GM12878 (cell line): ENCODE measurements at regions not wholly inside any gene's neighbourhood (a gene's known extent, or its start where the extent isn't known, plus 50 kb on each side); places are given as distances from the start of the nearest gene placed in this dataset.

Experiments
- ATAC-seq: fragments of 200-7000 bp; cut with Tn5 transposase; 3 replicates; pipeline ENCODE4 v1.9.1; 2020; ENCODE audit warnings: mild to moderate bottlenecking, moderate library complexity
- BruUV-seq: library from RNA; stranded (reverse); fragments of 400-500 nt; replicated peaks from 2 replicates; lab custom pipeline; 2021; lab: Mats Ljungman, UMichigan
- CTCF ChIA-PET: fragments of 300-600 bp; sonication (Branson Sonifier 250); formaldehyde crosslinking; extraction: SDS; loops from one replicate; lab custom pipeline; 2021; ENCODE audit warnings: inconsistent platforms; lab: Yijun Ruan, JAX
- POLR2A ChIA-PET: fragments of 350-600 bp; formaldehyde crosslinking; extraction: SDS; loops from one replicate; lab custom pipeline; 2021; ENCODE audit warnings: inconsistent platforms; lab: Charles Lee
- RAD21 ChIA-PET: fragments of 300-600 bp; sonication (Branson Sonifier 250); formaldehyde crosslinking; loops from one replicate; lab custom pipeline; 2023; ENCODE audit warnings: antibody characterized with exemption; ENCODE audit not compliant: unreplicated experiment; lab: Charles Lee
- SMC1A ChIA-PET: fragments of 300-600 bp; sonication (Branson Sonifier 250); formaldehyde crosslinking; loops from one replicate; lab custom pipeline; 2023; ENCODE audit not compliant: unreplicated experiment, uncharacterized antibody; lab: Charles Lee
- DNase-seq: peaks from one replicate; pipeline ENCODE4 v3.0.0-alpha.2; 2011; ENCODE audit warnings: low read depth, low spot score
- FAIRE-seq: peaks from 3 replicates; lab custom pipeline; 2011; peaks lifted over from hg19 to GRCh38; lab: Jason Lieb, UNC
- H2AFZ ChIP-seq: 2 replicates; pipeline ENCODE4 v1.6.0; 2011; ENCODE audit warnings: low read depth, low read length, control low read depth; ENCODE audit not compliant: control insufficient read depth
- H3K27ac ChIP-seq: 2 replicates; pipeline ENCODE4 v1.5.1; 2011; ENCODE audit warnings: control low read depth; ENCODE audit not compliant: control insufficient read depth, insufficient read depth
- H3K27me3 ChIP-seq, 2 experiments: replicated peaks in 1 of 2; 2 replicates each; pipeline versions ENCODE4 v1.6.0 to v1.6.1; 2011; ENCODE audit warnings: low read length in 1 of 2; ENCODE audit not compliant: control insufficient read depth in 2 of 2, insufficient read depth in 2 of 2
- H3K36me3 ChIP-seq, 2 experiments: 2 replicates each; pipeline ENCODE4 v1.5.1; 2011; ENCODE audit warnings: low read length in 1 of 2; ENCODE audit not compliant: control insufficient read depth in 2 of 2, insufficient read depth in 2 of 2
- H3K4me1 ChIP-seq: 2 replicates; pipeline ENCODE4 v1.6.1; 2011; ENCODE audit warnings: mild to moderate bottlenecking, low read length, moderate library complexity, mixed read lengths; ENCODE audit not compliant: control insufficient read depth, insufficient read depth
- H3K4me2 ChIP-seq: 2 replicates; pipeline ENCODE4 v1.6.0; 2011; ENCODE audit warnings: control low read depth; ENCODE audit not compliant: control insufficient read depth, insufficient read depth
- H3K4me3 ChIP-seq: fragments of 200-600 bp; sonication (generic); 2 replicates; pipeline ENCODE4 v1.5.1; 2016
- H3K79me2 ChIP-seq: 2 replicates; pipeline ENCODE4 v1.6.0; 2011; ENCODE audit warnings: low read length; ENCODE audit not compliant: control insufficient read depth, insufficient read depth
- H3K9ac ChIP-seq: 2 replicates; pipeline ENCODE4 v1.8.0; 2011; ENCODE audit warnings: low read length, control low read depth, mixed read lengths; ENCODE audit not compliant: control insufficient read depth, insufficient read depth
- H3K9me3 ChIP-seq: replicated peaks from 3 replicates; pipeline ENCODE4 v1.5.1; 2011; ENCODE audit warnings: mild to moderate bottlenecking, low read length; ENCODE audit not compliant: control insufficient read depth, insufficient read depth
- H4K20me1 ChIP-seq: 2 replicates; pipeline ENCODE4 v1.6.0; 2011; ENCODE audit not compliant: control insufficient read depth, insufficient read depth
- CHD1 ChIP-seq: IDR thresholded peaks from 2 replicates; pipeline ENCODE4 v1.6.1; 2012; ENCODE audit warnings: low read depth, low read length, improper control_type of control experiment
- CUX1 ChIP-seq: IDR thresholded peaks from 2 replicates; pipeline ENCODE4 v1.6.1; 2012; ENCODE audit warnings: improper control_type of control experiment, low read depth, low read length; ENCODE audit not compliant: insufficient replicate concordance
- MTA2 ChIP-seq: fragments of 450-650 bp; IDR thresholded peaks from 2 replicates; pipeline ENCODE4 v1.6.1; 2016; ENCODE audit warnings: low read depth, mild to moderate bottlenecking, moderate library complexity
- NR2F1 ChIP-seq: fragments of 450-650 bp; conservative IDR thresholded peaks from 2 replicates; pipeline ENCODE4 v1.6.1; 2017; ENCODE audit warnings: mild to moderate bottlenecking
- SMAD1 ChIP-seq: fragments of 450-650 bp; IDR thresholded peaks from 2 replicates; pipeline ENCODE4 v1.6.1; 2018; ENCODE audit warnings: mild to moderate bottlenecking, low read depth; ENCODE audit not compliant: partially characterized antibody
- SUPT20H ChIP-seq: IDR thresholded peaks from 2 replicates; pipeline ENCODE4 v1.6.1; 2011; ENCODE audit warnings: low read depth, mild to moderate bottlenecking, low read length, moderate library complexity, borderline replicate concordance; ENCODE audit not compliant: control insufficient read depth
- WGBS: methylation state at CpG from one replicate; pipeline ENCODE4 v1.1.6; 2016; ENCODE audit warnings: low lambda C conversion rate; ENCODE audit not compliant: insufficient replicate concordance, insufficient coverage; ENCODE audit errors: missing lambda C conversion rate; 5-methylcytosine and 5-hydroxymethylcytosine counted together
- in situ Hi-C: fragments of 300-500 bp; cut with MboI; formaldehyde crosslinking; loops from 9 replicates; pipeline ENCODE4 v1.14.3; 2018; ENCODE audit warnings: mixed read lengths
- intact Hi-C: fragments of 100-400 bp; cut with micrococcal nuclease; formaldehyde crosslinking; loops from one replicate; pipeline ENCODE4 v1.14.2; 2022; ENCODE audit not compliant: unreplicated experiment

DNA sequence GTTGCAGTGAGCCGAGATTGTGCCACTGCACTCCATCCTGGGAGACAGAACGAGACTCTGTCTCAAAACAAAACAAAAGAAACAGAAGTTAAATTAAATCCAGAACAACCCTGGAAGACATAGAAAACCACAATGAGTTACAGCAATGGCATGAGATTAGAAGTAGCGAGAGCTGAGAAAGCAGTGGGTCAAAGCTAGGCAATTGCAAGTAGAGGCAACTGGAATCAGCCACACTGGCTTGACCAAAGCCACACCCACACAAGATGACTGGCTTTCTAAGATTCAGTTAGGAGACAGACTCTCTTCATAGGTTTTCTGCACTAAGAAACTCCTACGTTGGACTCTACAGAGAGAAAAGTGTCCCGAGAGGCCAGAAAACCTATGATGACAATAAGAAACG is 443.0 kb downstream of the GPM6A start (continued):
- no peak for TF ChIP-seq MTA2
- TF ChIP-seq SMAD1: no peak
- no peak for TF ChIP-seq NR2F1
- TF ChIP-seq, all 136 proteins: peak for 0

GRCh38 chr4:175371091-175371490 is 441.0 kb downstream of the GPM6A start:
- BruUV-seq: no TSS peak

More at GRCh38 chr4:175371091-175371490, 441.0 kb downstream of the GPM6A start:
- Histone ChIP-seq H4K20me1 (no peaks in the 10 kb centered on the region), H3K4me3 (no peak overlapping the region), H3K36me3 (no peaks in the 10 kb centered on the region), H3K79me2 (no peaks in the 10 kb centered on the region), H3K27ac (no peak overlapping the region), H3K9ac (no peak overlapping the region), H2AFZ (no peak overlapping the region), H3K4me1 (no peaks in the 10 kb centered on the region), H3K4me2 (no peak overlapping the region), H3K27me3 (no peaks in the 10 kb centered on the region), H3K9me3 (no peaks in the 10 kb centered on the region)
- FAIRE-seq (no peak), DNase-seq (no peak), ATAC-seq (no peak)
- CTCF ChIA-PET: no interaction called here
- TF ChIP-seq CHD1 (no peak), SUPT20H (no peak), CUX1 (no peak)
- POLR2A ChIA-PET: no interaction called here
- SMC1A ChIA-PET: no interaction called here
- RAD21 ChIA-PET: no interaction called here
- 5% methylated on average over 1 of the region's 1 CpG for WGBS
- in situ Hi-C loops: no loop called here
- intact Hi-C loops: no loop called here
